Adrenal gland (tissue), 9 donors: ENCODE measurements at regions not wholly inside any gene's neighbourhood (a gene's known extent, or its start where the extent isn't known, plus 50 kb on each side); places are given as distances from the start of the nearest gene placed in this dataset.

ENCODE experiments used
- DNase-seq, 7 donors: peaks; one replicate each; pipeline ENCODE4 v3.0.0-alpha.2; 2019 to 2020
- H3K27ac ChIP-seq, 5 donors: fragments of 200-600 bp; sonication (generic) in 4 of 5; 1 replicate in 3 of 5; 2 replicates in 2 of 5; pipeline versions ENCODE4 v1.5.1 to v1.8.0; 2016 to 2020; ENCODE audit warnings: mild to moderate bottlenecking in 1 of 5
- H3K27me3 ChIP-seq: fragments of 200-600 bp; 2 replicates; pipeline ENCODE4 v1.8.0; 2021
- H3K36me3 ChIP-seq, 2 donors: fragments of 200-600 bp; replicated peaks in 1 of 2; 1 replicate in 1 of 2; 2 replicates in 1 of 2; pipeline versions ENCODE4 v1.5.1 to v1.8.0; 2018 to 2022
- H3K4me1 ChIP-seq, 2 donors: fragments of 200-600 bp; replicated peaks in 1 of 2; 1 replicate in 1 of 2; 2 replicates in 1 of 2; pipeline versions ENCODE4 v1.5.1 to v1.8.0; 2018 to 2021
- H3K4me3 ChIP-seq, 4 donors: fragments of 200-600 bp; sonication (generic) in 3 of 4; one replicate each; pipeline ENCODE4 v1.5.1; 2016 to 2018
- H3K9me3 ChIP-seq, 3 donors: fragments of 200-600 bp; sonication (generic) in 1 of 3; replicated peaks in 1 of 3; 1 replicate in 2 of 3; 2 replicates in 1 of 3; pipeline versions ENCODE4 v1.5.1 to v1.8.0; 2016 to 2021
- CTCF ChIP-seq, 6 experiments: fragments of 450-650 bp in 4 of 6; fragments of 200-600 bp in 2 of 6; sonication (generic) in 1 of 6; IDR thresholded peaks; 1 replicate in 5 of 6; 2 replicates in 1 of 6; pipeline versions ENCODE4 v1.5.1 to v1.8.0; 2016 to 2021; ENCODE audit warnings: antibody characterized with exemption in 6 of 6, mild to moderate bottlenecking in 2 of 6, moderate library complexity in 1 of 6
- POLR2A ChIP-seq, 2 donors: fragments of 450-650 bp; IDR thresholded peaks; one replicate each; pipeline ENCODE4 v1.6.1; 2017; ENCODE audit warnings: antibody characterized with exemption in 2 of 2, mild to moderate bottlenecking in 2 of 2, moderate library complexity in 1 of 2
- WGBS, 4 donors: extraction: QIAGEN DNeasy Blood & Tissue Kit in 2 of 4; methylation state at CpG; one replicate each; pipeline versions ENCODE4 v1.1.5 to v1.1.7; 2013 to 2017; 5-methylcytosine and 5-hydroxymethylcytosine counted together
- intact Hi-C, 2 donors: fragments of 100-400 bp; cut with DNase I; formaldehyde crosslinking; loops; one replicate each; pipeline versions ENCODE4 v1.14.1 to v1.15.0; 2022 to 2023
- donor health status: healthy with polysubstance abuse.
- donor health status: Bipolar disorder and iron deficiency.
- donor health status: DM: yes; HTN: yes; CAD: no.
- donor health status: DM: no; HTN: no; CAD: no.
- donor health status: DM: no; HTN: no; CAD: no.

DNA sequence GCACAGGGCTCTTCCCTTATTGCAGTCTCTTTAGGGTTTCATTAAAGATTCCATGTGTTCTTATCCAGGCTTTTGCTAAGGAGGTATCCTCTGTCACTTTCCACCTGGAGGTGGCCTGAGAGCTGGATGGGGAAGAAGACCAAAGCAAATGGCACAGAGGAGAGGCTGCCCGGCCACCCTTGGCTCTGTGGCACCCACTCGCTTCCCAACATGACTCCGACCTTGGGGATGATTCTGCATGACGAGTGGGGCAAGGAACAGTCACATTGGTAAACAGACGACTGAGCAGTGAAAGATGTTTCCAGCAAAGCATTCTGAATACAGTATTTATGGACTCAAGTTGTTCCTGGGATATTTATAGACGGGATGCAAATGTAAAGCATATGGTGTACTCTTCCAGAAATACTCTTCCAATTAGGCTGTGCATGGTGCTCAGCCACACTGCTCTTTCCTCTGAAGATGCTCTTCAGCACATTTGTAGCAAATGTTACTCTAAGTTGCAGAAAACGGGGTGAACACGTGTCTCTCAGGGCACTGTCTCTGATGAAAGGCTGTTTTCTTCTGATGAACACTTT lies 377.1 kb upstream of the HS6ST1 start:
- no peaks in the 10 kb centered on the region for H3K4me1 ChIP-seq
- no peak overlapping the region for H3K27ac ChIP-seq
- TF ChIP-seq POLR2A (IDR thresholded peaks at IDR 0.05) (no peak), CTCF (IDR thresholded peaks at IDR 0.05) (no peak)
- no peaks in the 10 kb centered on the region for H3K36me3 ChIP-seq
- H3K4me3 ChIP-seq: no peak overlapping the region
- intact Hi-C loops: no loop called here
- peak in 1 of 7 donors; percentile 18 for DNase-seq
- H3K27me3 ChIP-seq: no peaks in the 10 kb centered on the region
- WGBS, 4 donors: 65 to 71% (median 70%) methylated on average over 8 of the region's 8 CpGs
- H3K9me3 ChIP-seq: no peaks in the 10 kb centered on the region

DNA sequence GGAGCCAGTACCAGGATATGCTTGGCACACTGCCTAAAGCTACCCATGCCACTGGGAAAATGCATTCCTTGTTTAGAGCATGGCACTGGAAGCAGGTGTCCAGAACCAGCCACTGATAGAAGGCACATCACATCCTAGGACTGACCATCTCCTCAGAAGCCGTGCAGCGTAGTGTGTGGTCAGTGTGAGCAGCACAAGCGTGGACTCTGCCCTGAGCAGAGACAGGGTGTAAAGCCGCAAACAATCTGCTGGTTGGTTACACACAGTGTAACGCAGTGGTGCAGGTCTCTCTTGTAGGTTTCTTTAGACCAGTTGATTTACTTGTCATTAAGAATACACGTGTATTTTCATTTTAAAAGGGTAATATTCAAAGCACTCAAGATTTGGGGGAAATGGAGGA lies 377.8 kb upstream of the HS6ST1 start:
- Histone ChIP-seq H3K9me3 (no peaks in the 10 kb centered on the region), H3K4me3 (no peak overlapping the region), H3K36me3 (no peaks in the 10 kb centered on the region), H3K27ac (no peak overlapping the region), H3K27me3 (no peaks in the 10 kb centered on the region), H3K4me1 (no peaks in the 10 kb centered on the region)
- intact Hi-C loops: no loop called here
- TF ChIP-seq CTCF (IDR thresholded peaks at IDR 0.05) (no peak), POLR2A (IDR thresholded peaks at IDR 0.05) (no peak)
- no peak for DNase-seq
- WGBS, 4 donors: 83 to 93% (median 90%) methylated on average over 6 of the region's 6 CpGs

DNA sequence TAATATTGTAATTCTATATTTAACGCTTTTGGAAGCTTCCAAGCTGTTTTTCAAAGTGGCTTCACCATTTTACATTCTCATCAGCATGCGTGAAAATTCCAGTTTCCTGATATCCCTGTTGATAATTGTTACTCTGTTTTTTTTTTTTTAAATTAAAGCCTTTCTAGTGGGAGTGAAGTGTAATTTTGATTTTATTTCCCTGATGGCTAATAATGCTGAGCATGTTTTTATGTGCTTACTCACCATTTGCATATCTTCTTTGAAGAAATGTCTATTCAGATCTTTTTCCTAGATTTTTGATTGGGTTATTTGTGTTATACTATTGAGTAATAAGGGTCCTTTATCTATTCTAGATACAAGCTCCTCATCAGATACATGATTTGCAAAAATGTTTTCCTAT lies 382.8 kb upstream of the HS6ST1 start:
- TF ChIP-seq POLR2A (IDR thresholded peaks at IDR 0.05) (no peak), CTCF (IDR thresholded peaks at IDR 0.05) (no peak)
- Histone ChIP-seq H3K9me3 (peaks cover 0 to 4% (median 0%) of the 10 kb centered on the region in 3 donors), H3K4me1 (no peaks in the 10 kb centered on the region), H3K4me3 (no peak overlapping the region), H3K36me3 (no peaks in the 10 kb centered on the region), H3K27ac (no peak overlapping the region), H3K27me3 (no peaks in the 10 kb centered on the region)
- DNase-seq: no peak
- intact Hi-C loops: no loop called here
- 87 to 93% (median 89%) methylated on average over 2 of the region's 2 CpGs for WGBS, 4 donors

GRCh38 chr2:128702616-128703015 lies 383.9 kb upstream of the HS6ST1 start:
- H3K4me1 ChIP-seq: no peaks in the 10 kb centered on the region
- WGBS, 4 donors: 66 to 82% (median 76%) methylated on average over 1 of the region's 1 CpG
- peaks cover 0 to 4% (median 0%) of the 10 kb centered on the region in 3 donors for H3K9me3 ChIP-seq
- no peak overlapping the region for H3K4me3 ChIP-seq
- no peaks in the 10 kb centered on the region for H3K27me3 ChIP-seq
- TF ChIP-seq POLR2A (IDR thresholded peaks at IDR 0.05) (no peak), CTCF (IDR thresholded peaks at IDR 0.05) (no peak)
- DNase-seq: no peak
- intact Hi-C loops: no loop called here
- no peak overlapping the region for H3K27ac ChIP-seq
- no peaks in the 10 kb centered on the region for H3K36me3 ChIP-seq
